GM12878 (cell line): ENCODE measurements at regions not wholly inside any gene's neighbourhood (a gene's known extent, or its start where the extent isn't known, plus 50 kb on each side); places are given as distances from the start of the nearest gene placed in this dataset.

Source experiments
- ATAC-seq: fragments of 200-7000 bp; cut with Tn5 transposase; 3 replicates; pipeline ENCODE4 v1.9.1; 2020; ENCODE audit warnings: mild to moderate bottlenecking, moderate library complexity
- BruUV-seq: library from RNA; stranded (reverse); fragments of 400-500 nt; replicated peaks from 2 replicates; lab custom pipeline; 2021; lab: Mats Ljungman, UMichigan
- CTCF ChIA-PET: fragments of 300-600 bp; sonication (Branson Sonifier 250); formaldehyde crosslinking; extraction: SDS; loops from one replicate; lab custom pipeline; 2021; ENCODE audit warnings: inconsistent platforms; lab: Yijun Ruan, JAX
- POLR2A ChIA-PET: fragments of 350-600 bp; formaldehyde crosslinking; extraction: SDS; loops from one replicate; lab custom pipeline; 2021; ENCODE audit warnings: inconsistent platforms; lab: Charles Lee
- RAD21 ChIA-PET: fragments of 300-600 bp; sonication (Branson Sonifier 250); formaldehyde crosslinking; loops from one replicate; lab custom pipeline; 2023; ENCODE audit warnings: antibody characterized with exemption; ENCODE audit not compliant: unreplicated experiment; lab: Charles Lee
- SMC1A ChIA-PET: fragments of 300-600 bp; sonication (Branson Sonifier 250); formaldehyde crosslinking; loops from one replicate; lab custom pipeline; 2023; ENCODE audit not compliant: unreplicated experiment, uncharacterized antibody; lab: Charles Lee
- DNase-seq: peaks from one replicate; pipeline ENCODE4 v3.0.0-alpha.2; 2011; ENCODE audit warnings: low read depth, low spot score
- FAIRE-seq: peaks from 3 replicates; lab custom pipeline; 2011; peaks lifted over from hg19 to GRCh38; lab: Jason Lieb, UNC
- H2AFZ ChIP-seq: 2 replicates; pipeline ENCODE4 v1.6.0; 2011; ENCODE audit warnings: low read depth, low read length, control low read depth; ENCODE audit not compliant: control insufficient read depth
- H3K27ac ChIP-seq: 2 replicates; pipeline ENCODE4 v1.5.1; 2011; ENCODE audit warnings: control low read depth; ENCODE audit not compliant: control insufficient read depth, insufficient read depth
- H3K27me3 ChIP-seq, 2 experiments: replicated peaks in 1 of 2; 2 replicates each; pipeline versions ENCODE4 v1.6.0 to v1.6.1; 2011; ENCODE audit warnings: low read length in 1 of 2; ENCODE audit not compliant: control insufficient read depth in 2 of 2, insufficient read depth in 2 of 2
- H3K36me3 ChIP-seq, 2 experiments: 2 replicates each; pipeline ENCODE4 v1.5.1; 2011; ENCODE audit warnings: low read length in 1 of 2; ENCODE audit not compliant: control insufficient read depth in 2 of 2, insufficient read depth in 2 of 2
- H3K4me1 ChIP-seq: 2 replicates; pipeline ENCODE4 v1.6.1; 2011; ENCODE audit warnings: mild to moderate bottlenecking, low read length, moderate library complexity, mixed read lengths; ENCODE audit not compliant: control insufficient read depth, insufficient read depth
- H3K4me2 ChIP-seq: 2 replicates; pipeline ENCODE4 v1.6.0; 2011; ENCODE audit warnings: control low read depth; ENCODE audit not compliant: control insufficient read depth, insufficient read depth
- H3K4me3 ChIP-seq: fragments of 200-600 bp; sonication (generic); 2 replicates; pipeline ENCODE4 v1.5.1; 2016
- H3K79me2 ChIP-seq: 2 replicates; pipeline ENCODE4 v1.6.0; 2011; ENCODE audit warnings: low read length; ENCODE audit not compliant: control insufficient read depth, insufficient read depth
- H3K9ac ChIP-seq: 2 replicates; pipeline ENCODE4 v1.8.0; 2011; ENCODE audit warnings: low read length, control low read depth, mixed read lengths; ENCODE audit not compliant: control insufficient read depth, insufficient read depth
- H3K9me3 ChIP-seq: replicated peaks from 3 replicates; pipeline ENCODE4 v1.5.1; 2011; ENCODE audit warnings: mild to moderate bottlenecking, low read length; ENCODE audit not compliant: control insufficient read depth, insufficient read depth
- H4K20me1 ChIP-seq: 2 replicates; pipeline ENCODE4 v1.6.0; 2011; ENCODE audit not compliant: control insufficient read depth, insufficient read depth
- ASH2L ChIP-seq: fragments of 300-600, 200-600 bp; sonication (generic); IDR thresholded peaks from 2 replicates; pipeline ENCODE4 v1.6.1; 2017; ENCODE audit warnings: low read depth, mild to moderate bottlenecking, borderline replicate concordance
- CEBPB ChIP-seq, 2 experiments: fragments of 150-350 bp in 1 of 2; IDR thresholded peaks; 2 replicates each; pipeline ENCODE4 v1.6.1; 2012 to 2014; ENCODE audit warnings: low read depth in 2 of 2, low read length in 2 of 2, borderline replicate concordance in 1 of 2, inconsistent platforms in 1 of 2
- JUNB ChIP-seq: IDR thresholded peaks from 2 replicates; pipeline ENCODE4 v1.6.1; 2016; ENCODE audit warnings: antibody characterized with exemption, mild to moderate bottlenecking
- NFXL1 ChIP-seq: fragments of 450-650 bp; IDR thresholded peaks from 2 replicates; pipeline ENCODE4 v1.6.1; 2017; ENCODE audit warnings: antibody characterized with exemption, mild to moderate bottlenecking, borderline replicate concordance
- PAX8 ChIP-seq: fragments of 450-650 bp; IDR thresholded peaks from 2 replicates; pipeline ENCODE4 v1.6.1; 2017; ENCODE audit warnings: mild to moderate bottlenecking, moderate library complexity
- WGBS: methylation state at CpG from one replicate; pipeline ENCODE4 v1.1.6; 2016; ENCODE audit warnings: low lambda C conversion rate; ENCODE audit not compliant: insufficient replicate concordance, insufficient coverage; ENCODE audit errors: missing lambda C conversion rate; 5-methylcytosine and 5-hydroxymethylcytosine counted together
- in situ Hi-C: fragments of 300-500 bp; cut with MboI; formaldehyde crosslinking; loops from 9 replicates; pipeline ENCODE4 v1.14.3; 2018; ENCODE audit warnings: mixed read lengths
- intact Hi-C: fragments of 100-400 bp; cut with micrococcal nuclease; formaldehyde crosslinking; loops from one replicate; pipeline ENCODE4 v1.14.2; 2022; ENCODE audit not compliant: unreplicated experiment
- TF ChIP-seq, protein P1 (sequence below): IDR thresholded peaks from 2 replicates; pipeline ENCODE4 v1.6.1; 2011; ENCODE audit warnings: low read depth, low read length, improper control_type of control experiment, borderline replicate concordance
- TF ChIP-seq, protein P2 (sequence below), 3 experiments: IDR thresholded peaks in 2 of 3; conservative IDR thresholded peaks in 1 of 3; 2 replicates each; pipeline ENCODE4 v1.5.1; 2011; ENCODE audit warnings: low read depth in 3 of 3, low read length in 3 of 3, mild to moderate bottlenecking in 3 of 3, control low read depth in 2 of 3, moderate library complexity in 2 of 3, inconsistent platforms in 1 of 3, mixed read lengths in 1 of 3; ENCODE audit not compliant: control insufficient read depth in 2 of 3, insufficient read depth in 1 of 3; ENCODE audit errors: extremely low read depth in 1 of 3
- TF ChIP-seq, protein P3 (sequence below): fragments of 450-650 bp; IDR thresholded peaks from 2 replicates; pipeline ENCODE4 v1.6.1; 2018; ENCODE audit warnings: mild to moderate bottlenecking, low read depth, moderate library complexity; ENCODE audit not compliant: partially characterized antibody

DNA sequence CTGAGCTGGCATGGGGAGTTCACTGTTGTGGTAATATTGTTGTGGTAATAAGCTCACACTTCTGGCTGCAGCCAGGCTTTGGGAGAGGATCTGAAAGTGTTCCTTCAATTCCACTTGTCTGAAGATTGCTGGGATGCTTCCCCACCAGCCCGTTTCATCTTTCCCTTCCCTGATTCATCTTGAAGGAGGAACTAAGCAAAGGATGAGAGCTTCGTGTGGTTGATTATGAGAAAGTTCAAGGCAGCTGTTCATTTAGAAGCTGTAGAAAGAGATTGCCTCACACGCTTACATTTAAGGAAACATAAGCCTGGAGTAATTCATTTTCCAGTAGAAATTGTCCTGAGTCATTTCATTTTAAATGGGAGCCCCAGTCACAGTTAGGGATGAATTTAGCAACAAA lies 122.4 kb upstream of the GAS1 start:
- DNase-seq = no peak
- no peak overlapping the region for H3K4me3 ChIP-seq
- in situ Hi-C loops (no loop called here), intact Hi-C loops (no loop called here)
- FAIRE-seq = no peak
- no peak for TF ChIP-seq NFXL1
- TF ChIP-seq, protein P1, sequence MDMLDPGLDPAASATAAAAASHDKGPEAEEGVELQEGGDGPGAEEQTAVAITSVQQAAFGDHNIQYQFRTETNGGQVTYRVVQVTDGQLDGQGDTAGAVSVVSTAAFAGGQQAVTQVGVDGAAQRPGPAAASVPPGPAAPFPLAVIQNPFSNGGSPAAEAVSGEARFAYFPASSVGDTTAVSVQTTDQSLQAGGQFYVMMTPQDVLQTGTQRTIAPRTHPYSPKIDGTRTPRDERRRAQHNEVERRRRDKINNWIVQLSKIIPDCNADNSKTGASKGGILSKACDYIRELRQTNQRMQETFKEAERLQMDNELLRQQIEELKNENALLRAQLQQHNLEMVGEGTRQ = no peak
- TF ChIP-seq CEBPB (IDR thresholded peaks at IDR 0.05; ENCODE audit: borderline replicate concordance in 1 of 2, low read depth in 2 of 2, low read length in 2 of 2) = no peak
- TF ChIP-seq ASH2L = no peak
- no peak for TF ChIP-seq PAX8
- TF ChIP-seq, protein P2, sequence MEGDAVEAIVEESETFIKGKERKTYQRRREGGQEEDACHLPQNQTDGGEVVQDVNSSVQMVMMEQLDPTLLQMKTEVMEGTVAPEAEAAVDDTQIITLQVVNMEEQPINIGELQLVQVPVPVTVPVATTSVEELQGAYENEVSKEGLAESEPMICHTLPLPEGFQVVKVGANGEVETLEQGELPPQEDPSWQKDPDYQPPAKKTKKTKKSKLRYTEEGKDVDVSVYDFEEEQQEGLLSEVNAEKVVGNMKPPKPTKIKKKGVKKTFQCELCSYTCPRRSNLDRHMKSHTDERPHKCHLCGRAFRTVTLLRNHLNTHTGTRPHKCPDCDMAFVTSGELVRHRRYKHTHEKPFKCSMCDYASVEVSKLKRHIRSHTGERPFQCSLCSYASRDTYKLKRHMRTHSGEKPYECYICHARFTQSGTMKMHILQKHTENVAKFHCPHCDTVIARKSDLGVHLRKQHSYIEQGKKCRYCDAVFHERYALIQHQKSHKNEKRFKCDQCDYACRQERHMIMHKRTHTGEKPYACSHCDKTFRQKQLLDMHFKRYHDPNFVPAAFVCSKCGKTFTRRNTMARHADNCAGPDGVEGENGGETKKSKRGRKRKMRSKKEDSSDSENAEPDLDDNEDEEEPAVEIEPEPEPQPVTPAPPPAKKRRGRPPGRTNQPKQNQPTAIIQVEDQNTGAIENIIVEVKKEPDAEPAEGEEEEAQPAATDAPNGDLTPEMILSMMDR (IDR thresholded peaks at IDR 0.05 in 2 of 3, conservative IDR thresholded peaks at IDR 0.05 in 1 of 3; ENCODE audit: control insufficient read depth in 2 of 3, extremely low read depth in 1 of 3, insufficient read depth in 1 of 3, low read depth in 3 of 3, low read length in 3 of 3) = no peak
- no peak for TF ChIP-seq JUNB
- TF ChIP-seq, protein P3, sequence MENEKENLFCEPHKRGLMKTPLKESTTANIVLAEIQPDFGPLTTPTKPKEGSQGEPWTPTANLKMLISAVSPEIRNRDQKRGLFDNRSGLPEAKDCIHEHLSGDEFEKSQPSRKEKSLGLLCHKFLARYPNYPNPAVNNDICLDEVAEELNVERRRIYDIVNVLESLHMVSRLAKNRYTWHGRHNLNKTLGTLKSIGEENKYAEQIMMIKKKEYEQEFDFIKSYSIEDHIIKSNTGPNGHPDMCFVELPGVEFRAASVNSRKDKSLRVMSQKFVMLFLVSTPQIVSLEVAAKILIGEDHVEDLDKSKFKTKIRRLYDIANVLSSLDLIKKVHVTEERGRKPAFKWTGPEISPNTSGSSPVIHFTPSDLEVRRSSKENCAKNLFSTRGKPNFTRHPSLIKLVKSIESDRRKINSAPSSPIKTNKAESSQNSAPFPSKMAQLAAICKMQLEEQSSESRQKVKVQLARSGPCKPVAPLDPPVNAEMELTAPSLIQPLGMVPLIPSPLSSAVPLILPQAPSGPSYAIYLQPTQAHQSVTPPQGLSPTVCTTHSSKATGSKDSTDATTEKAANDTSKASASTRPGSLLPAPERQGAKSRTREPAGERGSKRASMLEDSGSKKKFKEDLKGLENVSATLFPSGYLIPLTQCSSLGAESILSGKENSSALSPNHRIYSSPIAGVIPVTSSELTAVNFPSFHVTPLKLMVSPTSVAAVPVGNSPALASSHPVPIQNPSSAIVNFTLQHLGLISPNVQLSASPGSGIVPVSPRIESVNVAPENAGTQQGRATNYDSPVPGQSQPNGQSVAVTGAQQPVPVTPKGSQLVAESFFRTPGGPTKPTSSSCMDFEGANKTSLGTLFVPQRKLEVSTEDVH = no peak
- CTCF ChIA-PET = no interaction called here
- POLR2A ChIA-PET = no interaction called here
- H3K79me2 ChIP-seq = no peaks in the 10 kb centered on the region
- no peaks in the 10 kb centered on the region for H3K9me3 ChIP-seq
- no peaks in the 10 kb centered on the region for H3K27me3 ChIP-seq
- no peaks in the 10 kb centered on the region for H4K20me1 ChIP-seq
- H3K4me2 ChIP-seq = no peak overlapping the region
- H3K9ac ChIP-seq = no peak overlapping the region
- 20% methylated on average over 3 of the region's 3 CpGs for WGBS
- BruUV-seq = no TSS peak
- no peak for ATAC-seq
- H3K27ac ChIP-seq = no peak overlapping the region
- no peak overlapping the region for H2AFZ ChIP-seq
- no peaks in the 10 kb centered on the region for H3K4me1 ChIP-seq
- RAD21 ChIA-PET = no interaction called here
- no peaks in the 10 kb centered on the region for H3K36me3 ChIP-seq
- SMC1A ChIA-PET = no interaction called here
